Thyroid gland (tissue), 4 donors: ENCODE measurements at regions not wholly inside any gene's neighbourhood (a gene's known extent, or its start where the extent isn't known, plus 50 kb on each side); places are given as distances from the start of the nearest gene placed in this dataset.

ENCODE experiments used
- DNase-seq, 2 donors: peaks; one replicate each; pipeline ENCODE4 v3.0.0-alpha.2; 2019
- H3K27ac ChIP-seq, 3 donors: fragments of 200-600 bp; sonication (generic); 1 replicate in 2 of 3; 2 replicates in 1 of 3; pipeline ENCODE4 v1.5.1; 2016 to 2019; ENCODE audit warnings: mild to moderate bottlenecking in 1 of 3, moderate library complexity in 1 of 3
- H3K27me3 ChIP-seq: fragments of 200-600 bp; sonication (generic); one replicate; pipeline ENCODE4 v1.5.1; 2019
- H3K36me3 ChIP-seq, 2 donors: fragments of 200-600 bp; sonication (generic); one replicate each; pipeline ENCODE4 v1.5.1; 2016 to 2019
- H3K4me1 ChIP-seq, 2 donors: fragments of 200-600 bp; sonication (generic); one replicate each; pipeline ENCODE4 v1.5.1; 2017 to 2019
- H3K4me3 ChIP-seq, 3 donors: fragments of 200-600 bp; sonication (generic); replicated peaks in 1 of 3; 1 replicate in 2 of 3; 2 replicates in 1 of 3; pipeline ENCODE4 v1.5.1; 2016; ENCODE audit warnings: mild to moderate bottlenecking in 1 of 3
- H3K9me3 ChIP-seq: fragments of 200-600 bp; sonication (generic); one replicate; pipeline ENCODE4 v1.5.1; 2017
- CTCF ChIP-seq, 6 experiments: fragments of 200-600 bp in 3 of 6; fragments of 450-650 bp in 3 of 6; sonication (generic) in 3 of 6; IDR thresholded peaks; one replicate each; pipeline ENCODE4 v1.5.1; 2016 to 2019; ENCODE audit warnings: antibody characterized with exemption in 6 of 6, mild to moderate bottlenecking in 2 of 6, inconsistent platforms in 1 of 6, moderate library complexity in 1 of 6
- POLR2A ChIP-seq, 2 donors: fragments of 450-650 bp; IDR thresholded peaks; one replicate each; pipeline ENCODE4 v1.6.1; 2017; ENCODE audit warnings: antibody characterized with exemption in 2 of 2, mild to moderate bottlenecking in 2 of 2, moderate library complexity in 1 of 2
- WGBS, 2 donors: methylation state at CpG; one replicate each; pipeline ENCODE4 v1.1.5; 2017; 5-methylcytosine and 5-hydroxymethylcytosine counted together
- intact Hi-C: fragments of 100-400 bp; cut with DNase I; formaldehyde crosslinking; loops from one replicate; pipeline ENCODE4 v1.15.1; 2023

DNA sequence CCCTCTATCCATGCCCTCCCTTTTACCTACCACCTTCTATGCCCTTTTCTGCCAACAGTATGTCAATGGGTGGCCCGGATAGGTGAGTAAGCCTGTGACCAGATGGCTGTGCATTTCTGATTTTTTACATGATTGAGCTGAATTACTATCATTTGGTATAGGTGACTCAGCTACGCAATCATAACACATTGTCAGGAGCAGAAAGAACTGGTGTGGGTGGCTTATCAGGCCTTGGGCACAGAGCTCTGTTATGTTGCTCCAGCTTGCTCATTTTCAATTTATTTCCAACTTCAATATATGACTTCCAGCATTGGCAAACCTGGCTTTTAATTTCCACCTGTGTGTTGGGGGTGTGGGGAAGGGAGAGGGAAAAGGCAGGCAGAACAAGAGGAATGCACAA is 86.6 kb upstream of the AGBL1 start:
- no peak overlapping the region for H3K27ac ChIP-seq
- TF ChIP-seq POLR2A (IDR thresholded peaks at IDR 0.05): no peak
- no peak for TF ChIP-seq CTCF (IDR thresholded peaks at IDR 0.05)
- H3K9me3 ChIP-seq: no peaks in the 10 kb centered on the region
- H3K4me3 ChIP-seq: no peak overlapping the region
- 91 to 96% methylated on average over 2 of the region's 2 CpGs for WGBS, 2 donors
- intact Hi-C loops: no loop called here
- no peak for DNase-seq
- no peaks in the 10 kb centered on the region for H3K27me3 ChIP-seq
- no peaks in the 10 kb centered on the region for H3K4me1 ChIP-seq
- H3K36me3 ChIP-seq: no peaks in the 10 kb centered on the region

DNA sequence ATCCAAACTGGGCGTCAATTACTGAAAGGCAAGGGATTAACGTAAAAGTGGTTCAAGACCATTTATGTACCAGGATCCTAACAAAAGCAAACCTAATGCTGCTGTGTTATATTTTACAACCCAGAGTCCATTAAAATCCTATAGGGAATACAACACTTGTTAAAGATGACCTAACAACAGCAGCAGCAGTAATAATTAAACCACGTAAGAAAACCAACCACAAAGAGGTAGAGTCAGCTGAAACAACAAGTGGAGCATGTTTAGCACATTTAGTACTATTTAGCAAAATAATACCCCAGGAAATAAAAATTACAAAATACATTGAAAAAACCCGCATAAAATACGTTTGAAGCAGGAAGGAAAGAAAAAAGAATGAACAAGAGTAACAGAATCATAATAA is 82.1 kb upstream of the AGBL1 start:
- TF ChIP-seq CTCF (IDR thresholded peaks at IDR 0.05): no peak
- TF ChIP-seq POLR2A (IDR thresholded peaks at IDR 0.05): no peak
- 77 to 83% methylated on average over 5 of the region's 5 CpGs for WGBS, 2 donors
- Histone ChIP-seq H3K9me3 (no peaks in the 10 kb centered on the region), H3K36me3 (no peaks in the 10 kb centered on the region), H3K27ac (no peak overlapping the region), H3K4me3 (no peak overlapping the region), H3K4me1 (no peaks in the 10 kb centered on the region), H3K27me3 (no peaks in the 10 kb centered on the region)
- intact Hi-C loops: no loop called here
- DNase-seq: no peak

GRCh38 chr15:85999658-86000057 is 80.0 kb upstream of the AGBL1 start:
- Histone ChIP-seq H3K27ac (no peak overlapping the region), H3K9me3 (no peaks in the 10 kb centered on the region), H3K27me3 (no peaks in the 10 kb centered on the region), H3K4me3 (no peak overlapping the region), H3K36me3 (no peaks in the 10 kb centered on the region), H3K4me1 (no peaks in the 10 kb centered on the region)
- intact Hi-C loops: no loop called here
- no peak for DNase-seq
- TF ChIP-seq POLR2A (IDR thresholded peaks at IDR 0.05) (no peak), CTCF (IDR thresholded peaks at IDR 0.05) (no peak)

DNA sequence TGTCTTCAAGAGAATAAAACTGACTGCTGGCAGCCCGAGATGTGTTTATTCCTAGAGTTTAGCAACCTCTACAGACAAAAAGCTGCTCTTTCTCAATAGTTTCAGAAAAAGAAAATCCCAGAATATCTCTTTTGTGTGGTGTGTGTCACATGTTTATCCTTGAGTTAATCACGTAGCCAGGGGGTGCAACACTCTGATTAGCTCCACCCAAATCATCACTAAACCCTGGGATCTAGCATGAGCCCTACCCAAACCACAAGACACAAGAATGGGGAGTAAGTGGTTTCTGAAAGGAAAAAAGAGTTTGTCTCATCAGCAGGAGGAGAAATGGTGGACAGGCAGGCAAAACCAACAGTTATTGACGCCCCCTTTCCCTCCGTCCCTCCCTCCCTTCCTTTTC is 78.5 kb upstream of the AGBL1 start:
- WGBS, 2 donors: 61 to 65% methylated on average over 4 of the region's 4 CpGs
- DNase-seq: no peak

GRCh38 chr15:86002444-86002843 is 77.2 kb upstream of the AGBL1 start:
- H3K9me3 ChIP-seq: no peaks in the 10 kb centered on the region
- H3K36me3 ChIP-seq: no peaks in the 10 kb centered on the region
- H3K4me3 ChIP-seq: no peak overlapping the region
- intact Hi-C loops: no loop called here
- H3K27ac ChIP-seq: no peak overlapping the region
- no peak for DNase-seq
- H3K27me3 ChIP-seq: no peaks in the 10 kb centered on the region
- no peaks in the 10 kb centered on the region for H3K4me1 ChIP-seq
- TF ChIP-seq POLR2A (IDR thresholded peaks at IDR 0.05) (no peak), CTCF (IDR thresholded peaks at IDR 0.05) (no peak)

More for the DNA sequence above, 78.5 kb upstream of the AGBL1 start:
- Histone ChIP-seq H3K27ac (no peak overlapping the region), H3K9me3 (no peaks in the 10 kb centered on the region), H3K27me3 (no peaks in the 10 kb centered on the region), H3K4me1 (no peaks in the 10 kb centered on the region), H3K36me3 (no peaks in the 10 kb centered on the region), H3K4me3 (no peak overlapping the region)
- intact Hi-C loops: no loop called here
- TF ChIP-seq CTCF (IDR thresholded peaks at IDR 0.05) (no peak), POLR2A (IDR thresholded peaks at IDR 0.05) (no peak)
